HCT116 (cell line): ENCODE measurements at regions not wholly inside any gene's neighbourhood (a gene's known extent, or its start where the extent isn't known, plus 50 kb on each side); places are given as distances from the start of the nearest gene placed in this dataset.

ENCODE experiments used
- ATAC-seq: fragments of 200-7000 bp; cut with Tn5 transposase; 2 replicates; pipeline ENCODE4 v1.9.1; 2020; ENCODE audit warnings: mild to moderate bottlenecking, moderate library complexity
- BruUV-seq: library from RNA; stranded (reverse); fragments of 400-500 nt; replicated peaks from 2 replicates; lab custom pipeline; 2021; lab: Mats Ljungman, UMichigan
- CTCF ChIA-PET: fragments of 300-600 bp; sonication (Branson Sonifier 250); formaldehyde crosslinking; loops from one replicate; lab custom pipeline; 2021; ENCODE audit warnings: antibody characterized with exemption; lab: Charles Lee
- POLR2A ChIA-PET: fragments of 300-600, 350-600 bp; sonication (Branson Sonifier 250); formaldehyde crosslinking; loops from one replicate; lab custom pipeline; 2021; ENCODE audit warnings: antibody characterized with exemption; lab: Charles Lee
- RAD21 ChIA-PET, 2 experiments: fragments of 300-600 bp; sonication (Branson Sonifier 250); formaldehyde crosslinking; loops; one replicate each; lab custom pipeline; 2023; ENCODE audit warnings: low total read pairs in 2 of 2; ENCODE audit not compliant: uncharacterized antibody in 2 of 2, unreplicated experiment in 2 of 2, low non-redundant PET in 1 of 2; lab: Charles Lee
- DNase-seq: peaks from one replicate; pipeline ENCODE4 v3.0.0-alpha.2; 2010; ENCODE audit warnings: low read depth, low spot score
- H2AFZ ChIP-seq: fragments of 200-600 bp; shearing (Covaris generic), sonication (generic); 2 replicates; pipeline ENCODE4 v1.6.1; 2017; ENCODE audit warnings: low read depth, mixed run types, mixed read lengths, antibody characterized with exemption, low read length; ENCODE audit not compliant: poor library complexity, severe bottlenecking
- H3K27ac ChIP-seq: 2 replicates; pipeline ENCODE4 v1.5.1; 2012; ENCODE audit warnings: low read depth, low read length
- H3K27me3 ChIP-seq: fragments of 200-600 bp; sonication (generic); 2 replicates; pipeline ENCODE4 v1.6.1; 2016; ENCODE audit warnings: mixed run types, low read length, mixed read lengths; ENCODE audit not compliant: insufficient read depth
- H3K36me3 ChIP-seq, 2 experiments: fragments of 200-500 bp in 1 of 2; fragments of 200-600 bp in 1 of 2; sonication (Bioruptor generic) in 1 of 2; sonication (generic) in 1 of 2; 2 replicates each; pipeline versions ENCODE4 v1.5.1 to v1.6.1; 2014 to 2016; ENCODE audit warnings: low read length in 2 of 2, inconsistent platforms in 1 of 2, mixed read lengths in 1 of 2, mixed run types in 1 of 2; ENCODE audit not compliant: insufficient read depth in 2 of 2, control insufficient read depth in 1 of 2
- H3K4me1 ChIP-seq, 2 experiments: fragments of 200-600 bp in 1 of 2; sonication (generic) in 1 of 2; 2 replicates each; pipeline versions ENCODE4 v1.5.1 to v1.6.1; 2012 to 2017; ENCODE audit warnings: low read length in 2 of 2, inconsistent platforms in 1 of 2, mild to moderate bottlenecking in 1 of 2, mixed read lengths in 1 of 2, mixed run types in 1 of 2, moderate library complexity in 1 of 2; ENCODE audit not compliant: insufficient read depth in 2 of 2, control insufficient read depth in 1 of 2
- H3K4me2 ChIP-seq: fragments of 200-600 bp; sonication (generic); 2 replicates; pipeline ENCODE4 v1.6.1; 2017; ENCODE audit warnings: mixed run types, low read length, mixed read lengths
- H3K4me3 ChIP-seq, 2 experiments: fragments of 200-600 bp in 1 of 2; sonication (generic) in 1 of 2; replicated peaks in 1 of 2; 2 replicates each; pipeline ENCODE4 v1.5.1; 2011 to 2016; ENCODE audit warnings: low read length in 2 of 2, control low read depth in 1 of 2, low read depth in 1 of 2, mild to moderate bottlenecking in 1 of 2, mixed read lengths in 1 of 2, mixed run types in 1 of 2
- H3K79me2 ChIP-seq: fragments of 200-600 bp; sonication (generic); 2 replicates; pipeline ENCODE4 v1.6.1; 2017; ENCODE audit warnings: mild to moderate bottlenecking, mixed run types, low read length, moderate library complexity, mixed read lengths; ENCODE audit not compliant: insufficient read depth
- H3K9ac ChIP-seq: fragments of 200-600 bp; sonication (generic); 2 replicates; pipeline ENCODE4 v1.6.1; 2016; ENCODE audit warnings: low read length, mixed read lengths
- H3K9me2 ChIP-seq: fragments of 200-600 bp; sonication (generic), shearing (Covaris generic); 2 replicates; pipeline ENCODE4 v1.6.1; 2017; ENCODE audit warnings: mixed run types, mild to moderate bottlenecking, moderate library complexity; ENCODE audit not compliant: insufficient read depth
- H3K9me3 ChIP-seq, 2 experiments: fragments of 200-500 bp in 1 of 2; fragments of 200-600 bp in 1 of 2; sonication (Bioruptor generic) in 1 of 2; sonication (generic) in 1 of 2; 2 replicates each; pipeline ENCODE4 v1.6.1; 2014 to 2017; ENCODE audit warnings: low read length in 2 of 2, mixed read lengths in 2 of 2, inconsistent platforms in 1 of 2, low read depth in 1 of 2, mild to moderate bottlenecking in 1 of 2, mixed run types in 1 of 2, moderate library complexity in 1 of 2; ENCODE audit not compliant: control insufficient read depth in 1 of 2, insufficient read depth in 1 of 2
- H4K20me1 ChIP-seq: fragments of 200-600 bp; sonication (generic), shearing (Covaris generic); 2 replicates; pipeline ENCODE4 v1.6.1; 2017; ENCODE audit warnings: mixed run types, mild to moderate bottlenecking, moderate library complexity; ENCODE audit not compliant: insufficient read depth
- CTCF ChIP-seq, 3 experiments: fragments of 200-600 bp in 1 of 3; sonication (generic) in 1 of 3; IDR thresholded peaks in 2 of 3; conservative IDR thresholded peaks in 1 of 3; 2 replicates each; pipeline ENCODE4 v1.5.1; 2012 to 2017; ENCODE audit warnings: low read depth in 2 of 3, low read length in 2 of 3, antibody characterized with exemption in 1 of 3, borderline replicate concordance in 1 of 3, control low read depth in 1 of 3, mild to moderate bottlenecking in 1 of 3, mixed read lengths in 1 of 3, mixed run types in 1 of 3, moderate library complexity in 1 of 3; ENCODE audit not compliant: insufficient read depth in 1 of 3
- EGR1 ChIP-seq: IDR thresholded peaks from 2 replicates; pipeline ENCODE4 v1.6.1; 2012; ENCODE audit warnings: low read depth
- EZH2 ChIP-seq: fragments of 200-600 bp; sonication (generic); IDR thresholded peaks from 2 replicates; pipeline ENCODE4 v1.6.1; 2017; ENCODE audit warnings: antibody characterized with exemption, mixed run types
- EZH2phosphoT487 ChIP-seq: fragments of 200-600 bp; IDR thresholded peaks from 2 replicates; pipeline ENCODE4 v1.6.1; 2018; ENCODE audit warnings: antibody characterized with exemption, borderline replicate concordance
- MAX ChIP-seq: IDR thresholded peaks from 2 replicates; pipeline ENCODE4 v1.6.1; 2012
- POLR2A ChIP-seq: IDR thresholded peaks from 2 replicates; pipeline ENCODE4 v1.7.0; 2011; ENCODE audit warnings: borderline replicate concordance; ENCODE audit not compliant: insufficient read depth, insufficient read length; ENCODE audit errors: extremely low read depth
- POLR2AphosphoS5 ChIP-seq: IDR thresholded peaks from 2 replicates; pipeline ENCODE4 v1.6.1; 2011; ENCODE audit warnings: mild to moderate bottlenecking, low read depth, low read length, moderate library complexity
- RAD21 ChIP-seq: IDR thresholded peaks from 2 replicates; pipeline ENCODE4 v1.6.1; 2012; ENCODE audit warnings: low read depth, mild to moderate bottlenecking
- REST ChIP-seq: IDR thresholded peaks from 2 replicates; pipeline ENCODE4 v1.6.1; 2012; ENCODE audit warnings: low read depth
- SP1 ChIP-seq: IDR thresholded peaks from 2 replicates; pipeline ENCODE4 v1.6.1; 2012; ENCODE audit warnings: low read depth
- SRF ChIP-seq: IDR thresholded peaks from 2 replicates; pipeline ENCODE4 v1.6.1; 2012; ENCODE audit warnings: low read depth
- TCF7L2 ChIP-seq: IDR thresholded peaks from 2 replicates; pipeline ENCODE4 v1.7.0; 2011; ENCODE audit warnings: borderline replicate concordance, inconsistent platforms; ENCODE audit not compliant: insufficient read depth, insufficient read length; ENCODE audit errors: extremely low read depth
- ZFX ChIP-seq: fragments of 450-650 bp; IDR thresholded peaks from 2 replicates; pipeline ENCODE4 v1.6.1; 2017
- ZNF274 ChIP-seq: fragments of 200-500 bp; sonication (Bioruptor generic); IDR thresholded peaks from 2 replicates; pipeline ENCODE4 v1.6.1; 2014; ENCODE audit warnings: mild to moderate bottlenecking, low read depth, low read length, inconsistent platforms
- intact Hi-C: fragments of 100-400 bp; cut with micrococcal nuclease; formaldehyde crosslinking; loops from 2 replicates; pipeline ENCODE4 v1.10.0; 2022

DNA sequence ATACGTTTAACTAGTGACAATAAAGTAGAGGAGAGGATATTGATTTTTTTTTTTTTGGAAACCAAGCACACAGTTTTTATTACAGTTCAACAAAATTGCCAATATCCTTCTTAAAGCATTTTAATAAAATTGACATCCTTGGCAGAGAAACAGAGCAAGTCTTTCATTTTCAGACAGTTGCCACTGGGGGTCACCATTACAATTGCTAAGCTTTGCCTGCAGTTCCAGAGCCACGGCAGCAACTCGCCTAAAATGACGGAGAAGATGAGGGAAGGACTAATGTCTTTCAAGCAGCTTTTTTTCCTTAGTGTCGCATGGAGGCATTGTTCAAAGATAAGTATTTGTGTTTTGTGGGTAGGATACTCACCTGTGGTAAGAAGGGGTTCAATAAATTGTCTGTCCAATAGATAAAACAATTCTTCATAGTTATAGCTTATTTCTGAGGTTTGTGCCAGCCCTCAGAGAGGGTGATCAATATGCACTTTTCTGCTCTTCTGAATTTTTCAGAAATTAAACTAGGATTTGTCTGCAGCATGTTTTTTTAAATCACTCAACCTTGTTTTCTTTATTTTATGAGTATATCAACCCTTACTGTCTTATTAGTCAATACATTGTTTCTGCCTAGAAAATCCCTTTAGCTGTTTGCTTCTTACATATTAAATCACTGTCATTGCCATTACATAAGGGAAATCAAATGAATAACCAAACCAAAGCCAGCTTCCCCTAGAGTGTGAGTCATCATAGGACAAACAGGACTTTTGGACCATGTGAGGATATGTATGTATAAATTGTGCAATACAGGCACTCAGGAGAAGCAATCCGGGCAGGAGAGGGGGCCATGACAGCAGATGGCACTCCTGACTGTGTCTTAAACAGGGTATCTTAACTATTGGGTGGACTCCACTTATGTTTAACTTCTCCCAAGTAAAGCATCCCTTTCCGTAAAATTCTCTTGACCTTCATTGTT, 508.1 kb upstream of the ARX start:
- ChIA-PET RAD21 (no interaction called here), CTCF (no interaction called here), POLR2A (no interaction called here)
- ATAC-seq (no peak), DNase-seq (peak; percentile 6)
- Histone ChIP-seq H4K20me1 (no peaks in the 10 kb centered on the region), H3K4me1 (no peaks in the 10 kb centered on the region), H3K4me2 (no peak overlapping the region), H3K27ac (no peak overlapping the region), H3K4me3 (no peak overlapping the region), H3K36me3 (no peaks in the 10 kb centered on the region), H3K79me2 (no peaks in the 10 kb centered on the region), H3K9ac (no peak overlapping the region), H3K27me3 (no peaks in the 10 kb centered on the region), H3K9me2 (no peaks in the 10 kb centered on the region), H2AFZ (no peak overlapping the region), H3K9me3 (no peaks in the 10 kb centered on the region)
- intact Hi-C loops = no loop called here
- peak; percentile 32; the same call in 1 of the 2 replicates for TF ChIP-seq RAD21
- peak in 2 of 3 experiments; percentile 22 to 42; a peak in 3 of 6 replicates for TF ChIP-seq CTCF (IDR thresholded peaks at IDR 0.05 in 2 of 3, conservative IDR thresholded peaks at IDR 0.05 in 1 of 3; ENCODE audit: borderline replicate concordance in 1 of 3, insufficient read depth in 1 of 3, low read depth in 2 of 3, low read length in 2 of 3)
- no peak for TF ChIP-seq EZH2
- BruUV-seq = no TSS peak

- no TSS peak for BruUV-seq
- Histone ChIP-seq H3K36me3 (no peaks in the 10 kb centered on the region), H2AFZ (no peak overlapping the region), H3K9me2 (no peaks in the 10 kb centered on the region), H3K4me1 (no peaks in the 10 kb centered on the region), H4K20me1 (no peaks in the 10 kb centered on the region), H3K4me3 (no peak overlapping the region), H3K4me2 (no peak overlapping the region), H3K27ac (no peak overlapping the region), H3K9ac (no peak overlapping the region), H3K27me3 (no peaks in the 10 kb centered on the region), H3K79me2 (no peaks in the 10 kb centered on the region), H3K9me3 (no peaks in the 10 kb centered on the region)
- POLR2A ChIA-PET = no interaction called here
- intact Hi-C loops = no loop called here
- CTCF ChIA-PET = no interaction called here
- RAD21 ChIA-PET = no interaction called here
- no peak for DNase-seq
- no peak for ATAC-seq
- TF ChIP-seq POLR2AphosphoS5 (no peak), POLR2A (no peak), SRF (no peak), TCF7L2 (no peak), REST (no peak), ZNF274 (no peak), ZFX (no peak), EGR1 (no peak), MAX (no peak), EZH2phosphoT487 (no peak), RAD21 (no peak), SP1 (no peak)
Measured at GRCh38 chrX:25527156-25527555, 511.4 kb upstream of the ARX start.
